SIG-M5 treated with dmso at 0.1 percent for 504 hours (cell line): ENCODE measurements at regions not wholly inside any gene's neighbourhood (a gene's known extent, or its start where the extent isn't known, plus 50 kb on each side); places are given as distances from the start of the nearest gene placed in this dataset.

Source experiments
- DNase-seq: peaks from one replicate; lab custom pipeline; 2025; ENCODE audit not compliant: unreplicated experiment; lab: John Stamatoyannopoulos, UW

- DNase-seq = no peak
These were observed 241.1 kb downstream of the SOX9 start for GRCh38 chr17:72361892-72362291.

DNA sequence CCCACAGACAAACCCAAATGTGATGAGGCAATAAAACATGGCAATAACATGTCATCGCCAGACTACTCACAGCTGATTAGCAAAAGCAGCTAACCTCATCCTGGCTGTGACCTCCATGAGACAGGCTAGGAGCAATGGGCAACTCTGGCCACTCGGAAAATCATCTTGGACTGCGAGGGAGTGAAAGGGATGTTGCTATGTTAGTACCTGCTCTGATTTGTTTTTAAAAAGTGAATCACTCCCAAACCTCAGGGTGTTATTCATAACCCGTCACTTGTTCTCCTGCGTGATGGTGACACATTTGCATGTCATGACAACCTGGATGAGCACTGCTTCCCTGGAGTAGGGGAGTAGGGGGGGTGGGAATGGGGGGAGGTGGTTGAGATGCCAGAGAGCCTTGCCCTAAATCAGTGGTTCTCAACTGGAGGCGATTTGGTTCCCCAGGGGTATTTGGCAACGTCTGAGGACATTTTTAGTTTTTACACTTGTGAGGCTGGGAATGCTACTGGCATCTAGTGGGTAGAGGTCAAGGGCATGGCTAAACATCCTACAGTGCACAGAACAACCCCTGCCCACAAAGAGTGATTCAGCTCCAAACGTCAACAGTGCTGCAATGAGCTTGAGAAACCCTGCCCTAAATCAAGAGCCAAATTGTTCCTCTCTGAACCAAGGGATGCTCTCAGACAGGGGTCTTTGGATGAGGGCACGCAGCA lies 241.7 kb downstream of the SOX9 start:
- no peak for DNase-seq

- DNase-seq = no peak
These were observed 242.3 kb downstream of the SOX9 start for GRCh38 chr17:72363089-72363610.

DNA sequence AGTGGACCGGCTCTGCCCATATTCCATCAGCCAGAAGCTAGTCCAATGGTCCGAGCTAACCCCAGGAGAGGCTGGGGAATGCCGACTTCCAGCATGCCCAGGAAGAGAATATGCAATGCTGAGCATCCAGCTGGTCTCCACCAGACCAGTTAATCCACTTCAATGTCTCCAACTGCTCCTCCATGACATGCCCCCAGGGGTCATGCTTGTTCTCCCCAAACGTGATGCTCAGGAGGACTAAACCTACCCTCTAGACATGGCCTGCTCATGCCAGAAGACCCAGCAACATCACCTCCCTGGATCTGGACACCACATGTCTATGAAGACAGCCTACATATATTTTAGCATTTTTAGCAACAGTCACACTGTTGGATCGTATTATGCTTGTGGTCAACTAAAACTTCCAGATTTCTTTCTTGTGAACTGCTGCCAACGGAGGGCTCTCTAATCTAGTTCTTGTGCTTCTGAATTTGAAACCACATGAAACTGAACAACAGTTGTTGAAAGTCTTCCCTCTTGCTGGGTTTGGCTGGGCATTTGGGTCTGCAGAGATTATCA lies 245.1 kb downstream of the SOX9 start:
- no peak for DNase-seq

DNA sequence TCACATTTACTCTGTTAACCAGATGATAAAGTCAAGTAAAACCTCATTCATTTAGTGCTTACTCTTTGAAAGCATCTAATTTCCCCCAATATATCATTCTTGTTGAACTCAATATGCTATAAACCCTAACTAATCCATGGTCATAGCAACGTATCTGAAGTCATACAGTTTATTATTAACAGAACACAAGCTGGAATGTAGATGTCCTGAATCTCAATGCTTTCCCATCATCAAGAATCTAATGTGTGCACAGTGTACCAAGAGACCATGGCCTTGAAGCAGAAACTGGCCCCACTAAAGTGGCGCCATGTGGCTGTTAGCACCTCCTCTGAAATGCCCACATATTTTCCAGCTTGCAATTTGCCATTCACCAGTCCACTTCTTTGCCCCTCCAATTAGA lies 245.8 kb downstream of the SOX9 start:
- no peak for DNase-seq

- no peak for DNase-seq
These were observed 247.4 kb downstream of the SOX9 start for GRCh38 chr17:72368191-72368590.

GRCh38 chr17:72369366-72369765 lies 248.5 kb downstream of the SOX9 start:
- no peak for DNase-seq

DNA sequence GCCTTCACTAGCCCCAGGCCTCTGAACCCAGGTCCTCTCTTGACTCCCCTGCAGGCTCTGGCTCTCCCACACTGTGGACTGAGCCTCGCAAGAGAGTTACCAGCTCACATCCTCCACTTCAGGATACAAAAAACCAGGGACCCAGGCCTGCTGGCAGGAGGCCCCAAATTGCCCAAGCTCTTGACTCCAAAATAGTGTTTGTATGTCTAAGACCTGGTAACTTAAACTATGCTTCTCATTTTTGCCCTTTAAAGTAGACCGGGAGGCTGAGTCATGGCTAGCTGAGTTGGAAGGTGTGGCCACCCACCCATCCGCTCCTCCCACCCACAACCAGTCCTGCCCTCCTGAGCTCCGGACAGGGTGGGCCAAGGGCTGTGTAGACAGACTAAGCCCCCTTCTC lies 250.0 kb downstream of the SOX9 start:
- DNase-seq = no peak

- no peak for DNase-seq
These were observed 251.4 kb downstream of the SOX9 start for GRCh38 chr17:72372185-72372584.

DNA sequence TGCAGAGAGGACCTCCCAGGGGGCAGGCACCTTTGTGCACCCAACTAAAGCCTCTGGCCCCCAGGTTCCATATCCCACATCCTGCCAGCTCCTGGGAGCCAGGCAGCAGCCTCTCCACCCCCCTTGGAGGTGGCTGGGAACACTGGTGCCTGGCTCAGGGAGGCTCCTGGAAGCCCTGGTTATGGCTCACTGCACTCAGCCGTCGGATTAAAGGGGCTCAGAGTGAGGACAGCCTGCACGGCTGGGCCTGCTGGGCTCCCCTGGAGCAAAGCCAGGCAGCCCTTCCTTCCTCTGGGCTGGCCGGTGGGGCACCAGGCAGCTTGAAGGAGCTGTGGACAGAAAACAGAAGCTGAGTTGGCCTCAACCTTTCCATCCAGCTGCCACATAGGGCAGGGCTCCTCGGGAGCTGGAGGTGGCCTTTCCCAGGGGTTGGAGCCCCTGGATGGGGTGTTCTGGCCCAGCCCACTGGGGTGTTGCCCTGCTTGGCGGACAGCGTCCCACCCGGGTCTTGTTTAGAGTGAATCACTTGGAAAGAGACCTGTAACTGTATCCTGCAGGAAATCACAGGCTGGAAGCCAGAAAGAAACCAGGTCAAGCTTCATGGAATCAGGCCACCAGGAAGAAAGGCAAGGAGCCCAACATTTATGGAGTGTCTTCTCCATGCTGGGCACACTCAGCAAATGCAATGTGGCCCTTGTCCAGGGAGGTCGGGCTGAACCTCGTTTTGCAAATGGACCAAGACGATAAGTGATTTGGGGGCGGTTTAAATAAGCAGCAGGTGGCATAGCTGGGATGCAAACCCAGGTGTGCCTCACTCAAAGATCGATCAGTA lies 253.3 kb downstream of the SOX9 start:
- no peak for DNase-seq

- no peak for DNase-seq
These were observed 255.9 kb downstream of the SOX9 start for GRCh38 chr17:72376526-72377345.

DNA sequence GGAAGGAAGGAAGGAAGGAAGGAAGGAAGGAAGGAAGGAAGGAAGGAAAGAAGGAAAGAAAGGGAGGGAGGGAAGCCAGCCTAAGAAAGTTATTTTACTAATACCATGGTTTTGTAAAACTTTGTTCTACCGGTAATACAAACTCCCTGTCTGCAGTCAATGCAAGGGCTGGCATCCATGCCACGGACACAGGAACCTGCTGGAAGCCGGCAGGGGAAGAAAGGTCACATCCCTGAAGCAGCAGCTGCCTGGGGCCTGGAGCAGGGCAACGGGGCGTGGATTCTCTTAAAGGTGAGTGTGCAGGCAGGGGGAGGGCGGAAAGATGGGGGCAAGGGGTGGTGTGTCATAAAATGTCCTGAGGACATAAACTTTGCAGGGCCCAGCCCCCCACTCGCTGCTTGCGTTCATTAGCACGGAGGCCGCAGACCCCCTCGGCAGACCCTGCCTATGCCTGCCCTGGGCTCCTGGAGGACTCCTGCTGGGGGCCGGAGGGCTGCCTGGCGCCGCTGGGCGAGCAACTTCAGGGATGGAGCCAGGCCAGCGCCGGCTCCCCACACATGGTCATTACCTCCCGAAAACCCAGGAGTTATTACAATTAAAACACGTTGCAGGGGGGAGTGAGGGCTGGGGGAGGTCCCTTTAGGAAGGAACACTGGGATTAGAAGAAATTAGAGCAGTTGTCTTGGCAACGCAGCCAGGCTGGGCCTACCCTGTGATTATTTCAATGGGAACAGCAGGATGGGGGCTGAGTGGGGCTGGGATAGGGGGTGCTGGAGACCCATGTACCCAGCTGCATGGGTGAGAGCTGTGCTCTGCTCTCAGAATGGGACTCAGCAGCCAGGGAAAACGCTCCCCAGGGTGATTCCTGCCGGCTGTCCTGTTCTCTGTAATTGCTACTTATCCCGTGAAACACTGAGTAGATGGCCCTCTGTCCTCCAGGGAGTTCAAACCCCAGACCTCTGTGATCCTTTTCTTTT lies 257.9 kb downstream of the SOX9 start:
- no peak for DNase-seq

- DNase-seq = no peak
These were observed 258.7 kb downstream of the SOX9 start for GRCh38 chr17:72379516-72379915.

- no peak for DNase-seq
These were observed 259.3 kb downstream of the SOX9 start for GRCh38 chr17:72380120-72380519.

DNA sequence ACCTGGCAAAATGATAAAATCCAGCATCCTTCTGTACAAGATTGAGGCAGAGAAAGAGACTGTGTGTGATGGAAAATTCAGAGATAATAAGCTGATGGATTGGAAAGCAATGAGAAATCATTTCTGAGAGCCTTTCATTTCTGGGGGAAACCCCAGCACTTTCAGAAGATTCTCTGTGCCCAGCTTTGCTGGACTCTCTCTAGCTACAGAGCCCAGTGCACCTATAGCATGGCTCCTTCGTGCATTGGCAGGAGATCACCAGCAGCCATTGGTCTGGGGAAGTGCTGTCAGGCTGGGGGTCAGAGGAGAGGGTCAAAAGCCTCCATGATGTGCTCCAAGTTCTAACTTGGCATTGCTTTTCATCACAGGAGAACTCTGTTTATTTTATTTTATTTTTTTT lies 259.9 kb downstream of the SOX9 start:
- no peak for DNase-seq

- no peak for DNase-seq
These were observed 261.0 kb downstream of the SOX9 start for GRCh38 chr17:72381597-72382397.

DNA sequence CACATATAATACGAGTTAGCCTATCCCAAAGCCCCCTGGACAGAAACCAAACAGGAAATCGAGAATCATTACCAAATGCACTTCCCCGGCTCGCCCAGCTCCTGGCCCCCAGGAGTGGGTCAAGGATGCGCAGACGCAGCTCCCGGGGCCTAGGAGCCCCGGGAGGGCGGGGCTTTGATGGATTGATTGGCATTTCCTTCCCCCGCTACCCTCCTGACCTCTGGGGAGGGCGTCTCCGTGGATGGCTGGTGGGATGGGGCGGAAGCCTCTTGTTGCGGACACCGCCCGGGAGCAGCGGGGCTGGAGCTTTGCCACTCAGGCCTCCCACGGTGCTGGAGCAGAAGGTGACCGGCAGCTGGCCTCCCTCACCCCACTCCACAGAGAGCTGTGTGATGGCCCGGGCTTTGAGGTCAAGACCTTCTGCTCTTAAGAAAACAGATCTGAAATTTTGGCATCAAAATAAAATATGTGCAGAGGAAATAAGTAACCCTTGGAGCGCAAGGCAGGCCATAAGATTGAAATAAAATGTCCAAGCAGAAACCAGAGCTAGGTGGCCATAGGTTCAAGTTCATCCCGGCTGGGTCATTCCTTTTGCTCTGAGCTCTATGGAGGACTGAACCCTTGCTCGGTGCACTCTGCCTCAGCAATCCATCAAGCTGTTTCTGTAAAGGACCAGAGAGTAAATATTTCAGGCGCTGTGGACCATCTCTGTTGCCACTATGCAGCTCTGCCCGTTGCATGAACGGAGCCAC lies 262.3 kb downstream of the SOX9 start:
- DNase-seq = no peak

DNA sequence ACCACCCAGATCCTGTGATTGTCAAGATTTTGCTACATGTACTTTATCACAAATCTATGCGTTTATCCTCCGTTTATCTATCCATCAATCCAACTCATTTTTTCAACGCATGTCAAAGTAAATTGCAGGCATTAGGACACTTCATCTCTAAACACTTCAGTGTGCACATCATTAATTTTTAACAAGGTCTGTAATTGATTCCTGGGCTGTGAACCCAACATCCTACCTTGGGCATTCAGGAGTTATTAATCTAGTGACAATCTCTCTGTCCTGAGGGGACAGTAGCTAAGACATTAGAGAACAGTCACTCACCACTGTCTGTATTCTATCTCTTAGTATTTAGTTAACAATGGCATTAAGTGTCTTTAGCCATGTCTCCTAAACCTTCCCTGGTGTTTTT lies 264.7 kb downstream of the SOX9 start:
- no peak for DNase-seq
